Esophagus muscularis mucosa (tissue), 4 donors: ENCODE measurements at regions not wholly inside any gene's neighbourhood (a gene's known extent, or its start where the extent isn't known, plus 50 kb on each side); places are given as distances from the start of the nearest gene placed in this dataset.

Experiments used
- DNase-seq: peaks from one replicate; pipeline ENCODE4 v3.0.0-alpha.2; 2017; ENCODE audit errors: extremely low spot score
- H3K27ac ChIP-seq, 4 donors: fragments of 200-600 bp; sonication (generic); replicated peaks in 1 of 4; 1 replicate in 3 of 4; 2 replicates in 1 of 4; pipeline ENCODE4 v1.5.1; 2016 to 2019; ENCODE audit warnings: mild to moderate bottlenecking in 1 of 4
- H3K27me3 ChIP-seq, 4 donors: fragments of 200-600 bp; sonication (generic); one replicate each; pipeline versions ENCODE4 v1.5.1 to v1.6.0; 2016 to 2019
- H3K36me3 ChIP-seq, 4 donors: fragments of 200-600 bp; sonication (generic); one replicate each; pipeline ENCODE4 v1.5.1; 2016 to 2019
- H3K4me1 ChIP-seq, 4 donors: fragments of 200-600 bp; sonication (generic); one replicate each; pipeline ENCODE4 v1.5.1; 2016 to 2019
- H3K4me3 ChIP-seq, 4 donors: fragments of 200-600 bp; sonication (generic); 1 replicate in 2 of 4; 2 replicates in 2 of 4; pipeline ENCODE4 v1.5.1; 2016 to 2019; ENCODE audit warnings: mild to moderate bottlenecking in 4 of 4, moderate library complexity in 1 of 4
- H3K9me3 ChIP-seq, 4 donors: fragments of 200-600 bp; sonication (generic); 1 replicate in 3 of 4; 2 replicates in 1 of 4; pipeline ENCODE4 v1.5.1; 2016 to 2019
- CTCF ChIP-seq, 3 experiments: fragments of 200-600 bp in 2 of 3; fragments of 450-650 bp in 1 of 3; sonication (generic) in 2 of 3; IDR thresholded peaks; one replicate each; pipeline ENCODE4 v1.5.1; 2017 to 2019; ENCODE audit warnings: antibody characterized with exemption in 3 of 3, mild to moderate bottlenecking in 2 of 3, moderate library complexity in 1 of 3
- EP300 ChIP-seq: sonication (generic); formaldehyde crosslinking; IDR thresholded peaks from one replicate; pipeline ENCODE4 v1.6.1; 2017; ENCODE audit warnings: antibody characterized with exemption
- POLR2A ChIP-seq: fragments of 450-650 bp; IDR thresholded peaks from one replicate; pipeline ENCODE4 v1.6.1; 2017; ENCODE audit warnings: antibody characterized with exemption, moderate library complexity, mild to moderate bottlenecking, low read depth
- POLR2AphosphoS5 ChIP-seq, 2 donors: sonication (generic); formaldehyde crosslinking; IDR thresholded peaks; one replicate each; pipeline ENCODE4 v1.6.1; 2017; ENCODE audit warnings: antibody characterized with exemption in 2 of 2
- WGBS: methylation state at CpG from one replicate; pipeline ENCODE4 v1.1.5; 2018; 5-methylcytosine and 5-hydroxymethylcytosine counted together
- intact Hi-C: fragments of 100-400 bp; cut with DNase I; formaldehyde crosslinking; loops from one replicate; pipeline ENCODE4 v1.15.1; 2023

- no peaks in the 10 kb centered on the region for H3K36me3 ChIP-seq
- TF ChIP-seq POLR2AphosphoS5 (IDR thresholded peaks at IDR 0.05) = no peak
- TF ChIP-seq POLR2A = no peak
- no peak for TF ChIP-seq CTCF (IDR thresholded peaks at IDR 0.05)
- no peak for TF ChIP-seq EP300
- H3K4me1 ChIP-seq = peaks cover 35 to 86% (median 80%) of the 10 kb centered on the region in 4 donors
- H3K4me3 ChIP-seq = no peak overlapping the region
- no peaks in the 10 kb centered on the region for H3K9me3 ChIP-seq
- no peak for DNase-seq
- intact Hi-C loops = no loop called here
- H3K27ac ChIP-seq = peak overlapping the region in 1 of 4 donors; percentile 83
- WGBS = 95% methylated on average over 21 of the region's 21 CpGs
- no peaks in the 10 kb centered on the region for H3K27me3 ChIP-seq
These were observed 110.3 kb upstream of the NCOR2 start for GRCh38 chr12:124677552-124678356.

- H3K4me3 ChIP-seq = peak overlapping the region in 1 of 4 donors; percentile 16
- TF ChIP-seq POLR2A = no peak
- TF ChIP-seq POLR2AphosphoS5 (IDR thresholded peaks at IDR 0.05) = no peak
- TF ChIP-seq EP300 = no peak
- TF ChIP-seq CTCF (IDR thresholded peaks at IDR 0.05) = no peak
- WGBS = 86% methylated on average over 35 of the region's 42 CpGs
- H3K27me3 ChIP-seq = no peaks in the 10 kb centered on the region
- H3K9me3 ChIP-seq = no peaks in the 10 kb centered on the region
- intact Hi-C loops = no loop called here
- H3K27ac ChIP-seq = peak overlapping the region; percentile 74 to 83 (median 82)
- no peaks in the 10 kb centered on the region for H3K36me3 ChIP-seq
- peaks cover 28 to 78% (median 71%) of the 10 kb centered on the region in 4 donors for H3K4me1 ChIP-seq
- no peak for DNase-seq
These were observed 109.5 kb upstream of the NCOR2 start for GRCh38 chr12:124676714-124677462.

GRCh38 chr12:124675881-124676713 is 108.7 kb upstream of the NCOR2 start:
- WGBS = 47% methylated on average over 27 of the region's 36 CpGs
- intact Hi-C loops = no loop called here
- H3K9me3 ChIP-seq = no peaks in the 10 kb centered on the region
- H3K4me3 ChIP-seq = peak overlapping the region; percentile 16 to 40 (median 32)
- peaks cover 22 to 70% (median 63%) of the 10 kb centered on the region in 4 donors for H3K4me1 ChIP-seq
- H3K27me3 ChIP-seq = no peaks in the 10 kb centered on the region
- no peaks in the 10 kb centered on the region for H3K36me3 ChIP-seq
- DNase-seq = no peak
- H3K27ac ChIP-seq = peak overlapping the region; percentile 74 to 83 (median 82)
- TF ChIP-seq CTCF (IDR thresholded peaks at IDR 0.05) (peak in 1 of 3 experiments; percentile 32), POLR2AphosphoS5 (IDR thresholded peaks at IDR 0.05) (peak; percentile 17 to 59), EP300 (peak; percentile 50), POLR2A (no peak)

GRCh38 chr12:124674937-124675336 is 107.5 kb upstream of the NCOR2 start:
- H3K9me3 ChIP-seq = no peaks in the 10 kb centered on the region
- H3K27ac ChIP-seq = peak overlapping the region; percentile 74 to 83 (median 82)
- intact Hi-C loops = no loop called here
- no peak for TF ChIP-seq POLR2AphosphoS5 (IDR thresholded peaks at IDR 0.05)
- TF ChIP-seq CTCF (IDR thresholded peaks at IDR 0.05) = no peak
- no peak for TF ChIP-seq POLR2A
- TF ChIP-seq EP300 = no peak
- H3K4me1 ChIP-seq = peaks cover 21 to 58% (median 52%) of the 10 kb centered on the region in 4 donors
- DNase-seq = no peak
- no peaks in the 10 kb centered on the region for H3K36me3 ChIP-seq
- no peaks in the 10 kb centered on the region for H3K27me3 ChIP-seq
- H3K4me3 ChIP-seq = no peak overlapping the region
- 100% methylated on average over 1 of the region's 1 CpG for WGBS
